ENCODE measurements at regions not wholly inside any gene's neighbourhood (a gene's known extent, or its start where the extent isn't known, plus 50 kb on each side); places are given as distances from the start of the nearest gene placed in this dataset.

DNA sequence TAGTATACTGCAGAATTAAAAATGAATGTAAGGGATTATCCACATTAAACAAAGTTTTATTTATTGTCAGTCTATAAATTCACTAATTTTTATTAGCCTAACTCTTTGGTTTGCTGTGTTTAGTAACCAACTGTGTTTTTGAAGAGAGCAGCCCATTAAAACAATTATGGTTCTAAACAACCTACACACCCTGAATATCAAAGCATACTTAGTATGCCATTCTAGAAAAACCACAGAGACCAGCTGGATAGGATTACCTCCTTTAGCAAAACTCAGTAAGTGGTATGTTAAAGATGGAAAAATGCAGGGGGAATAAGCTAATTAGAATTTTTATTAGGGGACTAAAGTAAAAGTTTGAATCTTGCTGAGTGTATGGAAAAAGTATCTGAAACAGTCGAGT, 1981.7 kb upstream of the NUDT12 start:
- H3K9me2 ChIP-seq (ENCODE audit: low read depth, low read length): no peaks in the 10 kb centered on the region
- H3K4me3 ChIP-seq (ENCODE audit: low read depth, low read length, poor library complexity, severe bottlenecking): no peak overlapping the region
- no peaks in the 10 kb centered on the region for H3K9me3 ChIP-seq (ENCODE audit: low read length)
- no peak overlapping the region for H3K9ac ChIP-seq (ENCODE audit: low read length)
- H3K36me3 ChIP-seq (ENCODE audit: insufficient read depth, low read length): no peaks in the 10 kb centered on the region
- no peak for TF ChIP-seq EZH2 (IDR thresholded peaks at IDR 0.05; ENCODE audit: borderline replicate concordance, low read length)
- TF ChIP-seq, protein P1, sequence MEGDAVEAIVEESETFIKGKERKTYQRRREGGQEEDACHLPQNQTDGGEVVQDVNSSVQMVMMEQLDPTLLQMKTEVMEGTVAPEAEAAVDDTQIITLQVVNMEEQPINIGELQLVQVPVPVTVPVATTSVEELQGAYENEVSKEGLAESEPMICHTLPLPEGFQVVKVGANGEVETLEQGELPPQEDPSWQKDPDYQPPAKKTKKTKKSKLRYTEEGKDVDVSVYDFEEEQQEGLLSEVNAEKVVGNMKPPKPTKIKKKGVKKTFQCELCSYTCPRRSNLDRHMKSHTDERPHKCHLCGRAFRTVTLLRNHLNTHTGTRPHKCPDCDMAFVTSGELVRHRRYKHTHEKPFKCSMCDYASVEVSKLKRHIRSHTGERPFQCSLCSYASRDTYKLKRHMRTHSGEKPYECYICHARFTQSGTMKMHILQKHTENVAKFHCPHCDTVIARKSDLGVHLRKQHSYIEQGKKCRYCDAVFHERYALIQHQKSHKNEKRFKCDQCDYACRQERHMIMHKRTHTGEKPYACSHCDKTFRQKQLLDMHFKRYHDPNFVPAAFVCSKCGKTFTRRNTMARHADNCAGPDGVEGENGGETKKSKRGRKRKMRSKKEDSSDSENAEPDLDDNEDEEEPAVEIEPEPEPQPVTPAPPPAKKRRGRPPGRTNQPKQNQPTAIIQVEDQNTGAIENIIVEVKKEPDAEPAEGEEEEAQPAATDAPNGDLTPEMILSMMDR (IDR thresholded peaks at IDR 0.05; ENCODE audit: low read length): no peak
- no peak overlapping the region for H3K27ac ChIP-seq (ENCODE audit: low read depth, low read length, poor library complexity, severe bottlenecking)
- H3K79me2 ChIP-seq (ENCODE audit: insufficient read depth, low read length): no peaks in the 10 kb centered on the region
- no peak overlapping the region for H3K4me2 ChIP-seq (ENCODE audit: low read length)
- no peak overlapping the region for H2AFZ ChIP-seq (ENCODE audit: low read length)
- no peaks in the 10 kb centered on the region for H3K27me3 ChIP-seq (ENCODE audit: insufficient read depth, low read length)
- H4K20me1 ChIP-seq (ENCODE audit: insufficient read depth, low read length): no peaks in the 10 kb centered on the region
- H3K4me1 ChIP-seq (ENCODE audit: insufficient read depth, low read length, severe bottlenecking): no peaks in the 10 kb centered on the region
- no peaks in the 10 kb centered on the region for H3F3A ChIP-seq (ENCODE audit: insufficient read depth, low read length)

DNA sequence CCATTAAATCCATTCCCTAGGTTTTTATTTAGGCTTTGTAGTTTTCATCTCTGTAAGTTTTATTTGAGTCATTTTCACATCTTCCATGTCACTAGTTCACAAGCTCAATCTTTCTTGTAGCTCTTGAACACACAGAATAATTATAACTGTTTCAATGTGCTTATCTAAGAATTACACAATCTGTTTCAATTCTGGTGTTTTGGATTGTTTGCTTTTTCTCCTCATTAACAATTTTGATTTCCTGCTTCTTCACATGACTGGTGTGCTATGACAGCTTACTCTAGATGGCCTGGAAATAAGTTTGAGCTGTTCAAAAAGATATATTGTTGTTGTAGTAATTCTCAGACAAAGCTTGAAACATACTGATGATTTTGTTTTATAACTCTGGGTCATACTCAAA, 1974.1 kb upstream of the NUDT12 start:
- TF ChIP-seq EZH2 (IDR thresholded peaks at IDR 0.05; ENCODE audit: borderline replicate concordance, low read length): no peak
- TF ChIP-seq, protein P1 (IDR thresholded peaks at IDR 0.05; ENCODE audit: low read length): no peak
- Histone ChIP-seq H3K9ac (ENCODE audit: low read length) (no peak overlapping the region), H3K27ac (ENCODE audit: low read depth, low read length, poor library complexity, severe bottlenecking) (no peak overlapping the region), H2AFZ (ENCODE audit: low read length) (no peak overlapping the region), H3K4me3 (ENCODE audit: low read depth, low read length, poor library complexity, severe bottlenecking) (no peak overlapping the region), H3K79me2 (ENCODE audit: insufficient read depth, low read length) (no peaks in the 10 kb centered on the region), H4K20me1 (ENCODE audit: insufficient read depth, low read length) (no peaks in the 10 kb centered on the region), H3K27me3 (ENCODE audit: insufficient read depth, low read length) (no peaks in the 10 kb centered on the region), H3K9me3 (ENCODE audit: low read length) (no peaks in the 10 kb centered on the region), H3K9me2 (ENCODE audit: low read depth, low read length) (no peaks in the 10 kb centered on the region), H3F3A (ENCODE audit: insufficient read depth, low read length) (no peaks in the 10 kb centered on the region), H3K4me2 (ENCODE audit: low read length) (no peak overlapping the region), H3K4me1 (ENCODE audit: insufficient read depth, low read length, severe bottlenecking) (no peaks in the 10 kb centered on the region), H3K36me3 (ENCODE audit: insufficient read depth, low read length) (no peaks in the 10 kb centered on the region)

DNA sequence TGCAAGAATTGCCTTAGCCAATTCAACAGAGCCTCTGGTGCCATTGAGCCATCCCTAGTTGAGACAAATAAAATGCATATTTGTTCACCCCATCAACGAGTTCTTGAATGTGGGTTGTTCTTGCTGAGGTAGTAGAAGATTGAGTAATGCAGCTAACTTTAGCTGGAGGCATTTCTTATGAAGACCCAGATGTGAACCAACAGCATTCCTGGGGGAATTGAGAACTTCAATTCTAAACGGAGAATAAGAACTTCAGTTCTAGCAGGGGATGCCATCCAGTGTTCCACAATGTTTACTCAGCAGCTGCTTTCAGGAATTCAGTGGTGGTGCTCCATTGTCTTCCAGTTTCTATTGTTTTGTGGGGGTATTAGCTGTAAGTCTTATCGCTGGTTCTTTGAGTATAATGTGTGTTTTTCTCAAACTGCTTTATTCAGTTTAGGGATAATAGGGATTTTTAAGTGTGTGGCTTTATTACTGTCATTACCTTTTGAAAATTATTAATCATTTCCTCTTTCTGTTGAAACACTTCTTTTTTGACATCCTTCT, 1968.2 kb upstream of the NUDT12 start:
- no peaks in the 10 kb centered on the region for H3K9me3 ChIP-seq (ENCODE audit: low read length)
- no peak overlapping the region for H2AFZ ChIP-seq (ENCODE audit: low read length)
- no peaks in the 10 kb centered on the region for H4K20me1 ChIP-seq (ENCODE audit: insufficient read depth, low read length)
- H3K4me2 ChIP-seq (ENCODE audit: low read length): no peak overlapping the region
- H3K4me3 ChIP-seq (ENCODE audit: low read depth, low read length, poor library complexity, severe bottlenecking): no peak overlapping the region
- H3K27ac ChIP-seq (ENCODE audit: low read depth, low read length, poor library complexity, severe bottlenecking): no peak overlapping the region
- no peaks in the 10 kb centered on the region for H3K36me3 ChIP-seq (ENCODE audit: insufficient read depth, low read length)
- no peaks in the 10 kb centered on the region for H3F3A ChIP-seq (ENCODE audit: insufficient read depth, low read length)
- H3K79me2 ChIP-seq (ENCODE audit: insufficient read depth, low read length): no peaks in the 10 kb centered on the region
- H3K27me3 ChIP-seq (ENCODE audit: insufficient read depth, low read length): no peaks in the 10 kb centered on the region
- no peaks in the 10 kb centered on the region for H3K9me2 ChIP-seq (ENCODE audit: low read depth, low read length)
- TF ChIP-seq EZH2 (IDR thresholded peaks at IDR 0.05; ENCODE audit: borderline replicate concordance, low read length): no peak
- TF ChIP-seq, protein P1 (IDR thresholded peaks at IDR 0.05; ENCODE audit: low read length): no peak
- no peaks in the 10 kb centered on the region for H3K4me1 ChIP-seq (ENCODE audit: insufficient read depth, low read length, severe bottlenecking)
- no peak overlapping the region for H3K9ac ChIP-seq (ENCODE audit: low read length)
